Mesenchymal stem cell (in vitro differentiated cells and primary cell): ENCODE measurements at regions not wholly inside any gene's neighbourhood (a gene's known extent, or its start where the extent isn't known, plus 50 kb on each side); places are given as distances from the start of the nearest gene placed in this dataset.

ENCODE experiments used
- DNase-seq: peaks from one replicate; pipeline ENCODE4 v3.0.0-alpha.2; 2013
- H2AFZ ChIP-seq: one replicate; pipeline ENCODE4 v1.6.1; 2013; ENCODE audit warnings: low read depth, mild to moderate bottlenecking, control low read depth, inconsistent platforms, low read length, moderate library complexity
- H2AK5ac ChIP-seq: 2 replicates; pipeline ENCODE4 v1.6.1; 2013; ENCODE audit warnings: low read length, moderate library complexity, mild to moderate bottlenecking, inconsistent platforms; ENCODE audit not compliant: severe bottlenecking
- H2BK120ac ChIP-seq: one replicate; pipeline ENCODE4 v1.6.1; 2013; ENCODE audit warnings: low read depth, mild to moderate bottlenecking, inconsistent platforms, low read length, moderate library complexity
- H2BK12ac ChIP-seq, 2 experiments: one replicate each; pipeline ENCODE4 v1.6.1; 2013; ENCODE audit warnings: inconsistent platforms in 2 of 2, low read length in 2 of 2, mild to moderate bottlenecking in 2 of 2, moderate library complexity in 2 of 2, control low read depth in 1 of 2
- H2BK15ac ChIP-seq: one replicate; pipeline ENCODE4 v1.6.1; 2013; ENCODE audit warnings: mild to moderate bottlenecking, low read depth, inconsistent platforms; ENCODE audit not compliant: poor library complexity, severe bottlenecking
- H2BK5ac ChIP-seq: 2 replicates; pipeline ENCODE4 v1.6.1; 2013; ENCODE audit warnings: low read depth, mild to moderate bottlenecking, low read length, control low read depth, inconsistent platforms; ENCODE audit not compliant: poor library complexity, severe bottlenecking
- H3K14ac ChIP-seq, 2 experiments: one replicate each; pipeline ENCODE4 v1.6.1; 2013; ENCODE audit warnings: inconsistent platforms in 2 of 2, low read length in 2 of 2, control low read depth in 1 of 2, mild to moderate bottlenecking in 1 of 2, moderate library complexity in 1 of 2
- H3K18ac ChIP-seq, 2 experiments: one replicate each; pipeline ENCODE4 v1.6.1; 2013; ENCODE audit warnings: inconsistent platforms in 2 of 2, low read length in 2 of 2, control low read depth in 1 of 2, low read depth in 1 of 2, mild to moderate bottlenecking in 1 of 2
- H3K23ac ChIP-seq, 2 experiments: one replicate each; pipeline ENCODE4 v1.6.1; 2013; ENCODE audit warnings: inconsistent platforms in 2 of 2, low read length in 2 of 2, mild to moderate bottlenecking in 2 of 2, moderate library complexity in 2 of 2, control low read depth in 1 of 2
- H3K27ac ChIP-seq: 2 replicates; pipeline ENCODE4 v1.5.1; 2013; ENCODE audit warnings: mild to moderate bottlenecking, moderate library complexity, low read length, control low read depth, inconsistent platforms; ENCODE audit not compliant: poor library complexity, severe bottlenecking
- H3K27me3 ChIP-seq, 2 experiments: 2 replicates each; pipeline versions ENCODE4 v1.6.1 to v1.7.0; 2013; ENCODE audit warnings: low read length in 2 of 2, mild to moderate bottlenecking in 2 of 2, moderate library complexity in 2 of 2, control low read depth in 1 of 2, inconsistent platforms in 1 of 2; ENCODE audit not compliant: control insufficient read depth in 1 of 2, insufficient read depth in 1 of 2
- H3K36me3 ChIP-seq, 2 experiments: 2 replicates each; pipeline versions ENCODE4 v1.6.1 to v1.7.0; 2013; ENCODE audit warnings: low read length in 2 of 2, control low read depth in 1 of 2, inconsistent platforms in 1 of 2, low read depth in 1 of 2, mild to moderate bottlenecking in 1 of 2; ENCODE audit not compliant: insufficient read depth in 2 of 2, control insufficient read depth in 1 of 2
- H3K4ac ChIP-seq, 2 experiments: one replicate each; pipeline ENCODE4 v1.6.1; 2013; ENCODE audit warnings: inconsistent platforms in 2 of 2, low read length in 2 of 2, mild to moderate bottlenecking in 2 of 2, moderate library complexity in 2 of 2, control low read depth in 1 of 2, low read depth in 1 of 2
- H3K4me1 ChIP-seq: 2 replicates; pipeline ENCODE4 v1.6.1; 2013; ENCODE audit warnings: low read depth, low read length, control low read depth; ENCODE audit not compliant: control insufficient read depth, insufficient read depth
- H3K4me2 ChIP-seq: 2 replicates; pipeline ENCODE4 v1.6.1; 2013; ENCODE audit warnings: low read length, mild to moderate bottlenecking, inconsistent platforms; ENCODE audit not compliant: poor library complexity, severe bottlenecking
- H3K4me3 ChIP-seq, 2 experiments: 2 replicates each; pipeline versions ENCODE4 v1.5.1 to v1.7.0; 2013; ENCODE audit warnings: low read length in 2 of 2, mild to moderate bottlenecking in 2 of 2, control low read depth in 1 of 2, low read depth in 1 of 2; ENCODE audit not compliant: insufficient read depth in 1 of 2
- H3K79me1 ChIP-seq: replicated peaks from 2 replicates; pipeline ENCODE4 v1.6.1; 2013; ENCODE audit warnings: mild to moderate bottlenecking, control low read depth, low read length, inconsistent platforms; ENCODE audit not compliant: poor library complexity, severe bottlenecking
- H3K9ac ChIP-seq: 2 replicates; pipeline ENCODE4 v1.7.0; 2013; ENCODE audit warnings: mild to moderate bottlenecking, low read length, moderate library complexity
- H3K9me3 ChIP-seq: 2 replicates; pipeline ENCODE4 v1.7.0; 2013; ENCODE audit warnings: mild to moderate bottlenecking, low read length; ENCODE audit not compliant: control insufficient read depth
- H4K8ac ChIP-seq: one replicate; pipeline ENCODE4 v1.6.1; 2013; ENCODE audit warnings: inconsistent platforms, mild to moderate bottlenecking, low read length, moderate library complexity
- H4K91ac ChIP-seq: one replicate; pipeline ENCODE4 v1.6.1; 2013; ENCODE audit warnings: mild to moderate bottlenecking, low read length, inconsistent platforms
- WGBS: methylation state at CpG from one replicate; pipeline ENCODE4 v1.1.7; 2013; ENCODE audit warnings: mixed read lengths; 5-methylcytosine and 5-hydroxymethylcytosine counted together

DNA sequence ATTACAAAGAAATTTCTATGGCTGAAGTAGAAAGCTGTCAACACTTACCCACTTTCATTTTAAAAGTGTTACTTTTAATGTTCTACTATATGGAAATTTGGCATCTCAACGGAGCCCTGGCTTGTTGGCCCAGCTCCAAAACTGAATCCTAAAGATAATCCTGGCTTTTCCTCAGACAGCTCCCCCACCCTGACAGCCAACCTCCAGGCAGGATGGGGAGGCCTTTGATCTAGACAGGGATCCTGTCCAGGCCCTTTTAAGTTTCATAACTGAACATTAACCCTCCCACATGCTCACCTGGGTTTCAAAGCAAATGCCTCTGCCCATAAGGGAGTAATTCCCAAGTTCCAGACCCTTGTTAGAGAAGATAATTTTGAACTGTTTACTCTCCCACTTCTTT lies 99.3 kb upstream of the RALGPS2 start:
- Histone ChIP-seq H3K4me3 (no peak overlapping the region), H2AFZ (no peak overlapping the region), H3K9ac (no peak overlapping the region), H2BK15ac (no peak overlapping the region), H3K14ac (no peak overlapping the region), H3K36me3 (no peaks in the 10 kb centered on the region), H3K79me1 (no peaks in the 10 kb centered on the region), H3K4me1 (peaks cover 2% of the 10 kb centered on the region), H3K9me3 (peaks cover 3% of the 10 kb centered on the region), H2BK5ac (no peak overlapping the region), H4K91ac (no peak overlapping the region), H4K8ac (no peak overlapping the region), H2AK5ac (no peak overlapping the region), H3K4me2 (no peak overlapping the region), H2BK12ac (no peak overlapping the region), H3K27ac (no peak overlapping the region), H2BK120ac (no peak overlapping the region), H3K4ac (no peak overlapping the region), H3K23ac (no peak overlapping the region), H3K18ac (no peak overlapping the region), H3K27me3 (no peaks in the 10 kb centered on the region)
- WGBS, result 35% methylated on average over 1 of the region's 1 CpG
- DNase-seq, result no peak

DNA sequence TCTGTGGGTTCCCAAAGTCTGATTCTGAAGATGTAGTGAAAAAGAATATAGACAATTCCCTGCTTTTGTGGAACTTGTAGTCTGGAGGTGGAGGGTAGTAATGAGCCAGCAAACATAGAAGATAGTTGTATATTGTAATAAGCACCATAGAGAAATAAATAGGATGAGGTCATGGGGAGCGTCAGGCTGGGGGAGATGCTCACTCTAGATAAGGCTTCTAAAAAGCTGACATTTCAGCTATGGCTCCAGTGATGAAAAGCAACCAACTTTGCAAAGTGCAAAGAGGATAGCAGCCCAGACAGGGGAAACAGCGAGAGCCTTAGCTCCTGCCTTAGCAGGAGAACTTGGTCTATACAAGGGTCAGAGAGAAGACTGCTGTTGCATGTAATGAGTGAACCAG lies 98.0 kb upstream of the RALGPS2 start:
- H3K27me3 ChIP-seq, result no peaks in the 10 kb centered on the region
- no peaks in the 10 kb centered on the region for H3K9me3 ChIP-seq
- H4K91ac ChIP-seq, result no peak overlapping the region
- H3K4me1 ChIP-seq, result peaks cover 2% of the 10 kb centered on the region
- no peaks in the 10 kb centered on the region for H3K79me1 ChIP-seq
- H3K23ac ChIP-seq, result no peak overlapping the region
- H2BK5ac ChIP-seq, result no peak overlapping the region
- no peak overlapping the region for H3K14ac ChIP-seq
- no peak overlapping the region for H4K8ac ChIP-seq
- no peak overlapping the region for H2BK12ac ChIP-seq
- H2AK5ac ChIP-seq, result no peak overlapping the region
- H2BK15ac ChIP-seq, result no peak overlapping the region
- no peaks in the 10 kb centered on the region for H3K36me3 ChIP-seq
- H3K9ac ChIP-seq, result no peak overlapping the region
- no peak overlapping the region for H3K4me3 ChIP-seq
- H3K4me2 ChIP-seq, result no peak overlapping the region
- no peak overlapping the region for H3K4ac ChIP-seq
- H2BK120ac ChIP-seq, result no peak overlapping the region
- H2AFZ ChIP-seq, result no peak overlapping the region
- no peak overlapping the region for H3K18ac ChIP-seq
- WGBS, result 87% methylated on average over 2 of the region's 2 CpGs
- no peak for DNase-seq
- H3K27ac ChIP-seq, result no peak overlapping the region

DNA sequence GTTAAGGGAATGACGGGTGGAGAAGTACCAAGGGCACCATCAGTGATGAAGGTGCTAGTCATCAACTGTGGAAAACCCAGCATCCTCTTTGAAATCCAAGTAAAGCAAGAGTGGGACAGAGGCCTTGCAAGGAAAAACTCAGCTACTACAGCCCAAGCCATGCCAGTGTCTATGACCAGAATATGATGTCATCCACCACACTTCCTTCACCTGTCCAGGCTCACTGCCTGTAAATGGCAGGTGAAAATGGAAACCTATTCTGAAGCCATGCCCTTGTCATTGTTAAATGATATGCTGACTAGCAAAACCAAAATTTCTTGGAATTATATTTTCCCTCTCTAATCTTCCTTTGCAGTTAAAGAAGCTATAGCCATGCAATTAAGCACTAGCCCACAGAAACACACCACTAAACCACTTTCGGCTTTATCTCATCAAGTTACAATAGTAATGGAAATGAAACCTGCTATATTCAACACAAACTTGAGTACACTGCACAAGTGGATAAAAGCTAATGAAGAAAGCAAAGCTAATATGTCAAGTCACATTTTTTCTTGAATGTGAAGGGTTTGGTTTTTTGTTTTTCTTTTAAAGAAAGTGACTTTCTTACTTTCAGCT lies 96.3 kb upstream of the RALGPS2 start:
- no peak overlapping the region for H4K8ac ChIP-seq
- H3K9me3 ChIP-seq, result no peaks in the 10 kb centered on the region
- peaks cover 2% of the 10 kb centered on the region for H3K4me1 ChIP-seq
- no peak overlapping the region for H3K4ac ChIP-seq
- peak overlapping the region; percentile 60 for H2AK5ac ChIP-seq
- no peak for DNase-seq
- no peak overlapping the region for H2BK15ac ChIP-seq
- peak overlapping the region in 1 of 2 experiments; percentile 93 for H2BK12ac ChIP-seq
- no peaks in the 10 kb centered on the region for H3K36me3 ChIP-seq
- no peak overlapping the region for H3K4me2 ChIP-seq
- no peak overlapping the region for H4K91ac ChIP-seq
- no peaks in the 10 kb centered on the region for H3K79me1 ChIP-seq
- H3K18ac ChIP-seq, result no peak overlapping the region
- WGBS, result 100% methylated on average over 1 of the region's 2 CpGs
- H3K23ac ChIP-seq, result no peak overlapping the region
- no peak overlapping the region for H2BK120ac ChIP-seq
- no peak overlapping the region for H3K4me3 ChIP-seq
- no peak overlapping the region for H2BK5ac ChIP-seq
- peak overlapping the region; percentile 67 for H3K9ac ChIP-seq
- H3K27ac ChIP-seq, result peak overlapping the region; percentile 63
- no peak overlapping the region for H3K14ac ChIP-seq
- no peaks in the 10 kb centered on the region for H3K27me3 ChIP-seq
- no peak overlapping the region for H2AFZ ChIP-seq

DNA sequence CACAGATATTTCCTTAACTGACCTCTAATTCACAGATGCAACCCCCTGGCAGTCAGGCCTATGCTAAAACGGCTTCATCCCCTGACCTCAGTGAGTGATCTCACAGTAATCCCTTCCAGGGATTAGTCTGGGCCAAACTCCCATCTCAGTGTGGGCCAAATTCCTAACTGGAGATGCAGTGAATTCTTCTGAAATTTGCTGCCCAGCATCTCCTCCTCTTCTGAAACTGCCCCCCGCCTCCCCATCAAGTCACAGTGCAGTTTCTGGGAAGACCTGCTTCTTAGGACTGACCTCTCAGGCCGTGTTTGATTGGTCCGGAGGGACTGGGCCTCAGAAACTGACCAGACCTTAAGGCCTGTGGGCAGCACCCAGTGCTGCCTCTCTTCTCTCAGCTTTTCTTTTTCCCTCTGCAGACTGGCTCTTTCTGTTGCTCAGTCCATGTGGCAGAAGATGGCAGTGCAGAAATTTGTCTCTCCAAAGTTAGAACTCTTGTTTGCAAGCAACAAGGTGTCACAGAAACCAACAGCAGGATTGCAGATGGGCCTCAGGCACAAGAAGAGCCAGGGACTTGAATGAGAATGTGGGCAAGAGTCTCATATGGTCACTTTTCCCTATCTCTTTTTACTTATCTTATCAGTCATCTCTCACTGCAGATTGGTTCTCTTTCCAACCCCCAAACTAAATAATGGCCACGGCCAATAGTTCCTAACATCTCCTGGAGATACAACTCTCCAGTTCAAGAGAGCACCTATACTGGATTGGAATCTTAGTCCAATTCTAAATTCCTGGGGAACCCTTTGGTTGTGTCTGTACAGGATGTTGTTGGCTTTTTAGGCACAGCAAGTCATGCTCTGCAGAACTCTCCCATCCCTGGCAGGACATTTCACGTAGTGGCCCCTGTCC lies 95.5 kb upstream of the RALGPS2 start:
- Histone ChIP-seq H3K4ac (no peak overlapping the region), H2BK120ac (no peak overlapping the region), H2BK5ac (peak overlapping the region; percentile 3), H3K18ac (no peak overlapping the region), H3K14ac (no peak overlapping the region), H3K79me1 (no peaks in the 10 kb centered on the region), H2AK5ac (peak overlapping the region; percentile 76), H3K23ac (no peak overlapping the region), H3K9me3 (no peaks in the 10 kb centered on the region), H3K27ac (peak overlapping the region; percentile 63), H2AFZ (no peak overlapping the region), H4K8ac (no peak overlapping the region), H4K91ac (no peak overlapping the region), H3K9ac (peak overlapping the region; percentile 67), H3K4me1 (peaks cover 2% of the 10 kb centered on the region), H2BK12ac (no peak overlapping the region), H3K27me3 (no peaks in the 10 kb centered on the region), H3K36me3 (no peaks in the 10 kb centered on the region), H3K4me2 (no peak overlapping the region), H3K4me3 (no peak overlapping the region), H2BK15ac (no peak overlapping the region)
- DNase-seq, result no peak
- 76% methylated on average over 6 of the region's 6 CpGs for WGBS
